Esophagus (tissue), 2 donors: ENCODE measurements at regions not wholly inside any gene's neighbourhood (a gene's known extent, or its start where the extent isn't known, plus 50 kb on each side); places are given as distances from the start of the nearest gene placed in this dataset.

ENCODE experiments used
- H3K27ac ChIP-seq, 2 donors: one replicate each; pipeline ENCODE4 v1.5.1; 2013; ENCODE audit warnings: low read depth in 2 of 2, mild to moderate bottlenecking in 2 of 2, inconsistent platforms in 1 of 2, low read length in 1 of 2, moderate library complexity in 1 of 2
- H3K27me3 ChIP-seq, 2 donors: one replicate each; pipeline ENCODE4 v1.6.1; 2013; ENCODE audit warnings: low read length in 2 of 2, control low read depth in 1 of 2, mild to moderate bottlenecking in 1 of 2; ENCODE audit not compliant: insufficient read depth in 2 of 2, control insufficient read depth in 1 of 2
- H3K36me3 ChIP-seq, 2 donors: one replicate each; pipeline ENCODE4 v1.6.1; 2013; ENCODE audit warnings: low read length in 1 of 2; ENCODE audit not compliant: control insufficient read depth in 2 of 2, insufficient read depth in 2 of 2
- H3K4me1 ChIP-seq, 2 donors: one replicate each; pipeline ENCODE4 v1.6.1; 2013; ENCODE audit warnings: low read length in 1 of 2; ENCODE audit not compliant: control insufficient read depth in 2 of 2, insufficient read depth in 2 of 2
- H3K4me3 ChIP-seq, 2 donors: one replicate each; pipeline ENCODE4 v1.5.1; 2013; ENCODE audit warnings: low read length in 2 of 2, mild to moderate bottlenecking in 2 of 2, low read depth in 1 of 2, moderate library complexity in 1 of 2
- H3K9me3 ChIP-seq, 2 donors: one replicate each; pipeline ENCODE4 v1.6.1; 2013; ENCODE audit warnings: mild to moderate bottlenecking in 2 of 2, low read depth in 1 of 2, low read length in 1 of 2, moderate library complexity in 1 of 2; ENCODE audit not compliant: control insufficient read depth in 2 of 2, insufficient read depth in 1 of 2
- WGBS, 2 donors: extraction: QIAGEN DNeasy Blood & Tissue Kit; methylation state at CpG; one replicate each; pipeline ENCODE4 v1.1.7; 2013; 5-methylcytosine and 5-hydroxymethylcytosine counted together
- donor health status: healthy with polysubstance abuse.
- donor health status: Bipolar disorder and iron deficiency.

GRCh38 chr2:238696331-238696730, 151.6 kb upstream of the TWIST2 start:
- H3K27me3 ChIP-seq = no peaks in the 10 kb centered on the region
- H3K4me3 ChIP-seq = no peak overlapping the region
- no peak overlapping the region for H3K27ac ChIP-seq
- H3K4me1 ChIP-seq = peaks cover 0 to 2% of the 10 kb centered on the region in 2 donors
- H3K9me3 ChIP-seq = no peaks in the 10 kb centered on the region
- WGBS, 2 donors = 66 to 78% methylated on average over 4 of the region's 4 CpGs
- no peaks in the 10 kb centered on the region for H3K36me3 ChIP-seq

- Histone ChIP-seq H3K4me3 (no peak overlapping the region), H3K27me3 (no peaks in the 10 kb centered on the region), H3K36me3 (no peaks in the 10 kb centered on the region), H3K9me3 (no peaks in the 10 kb centered on the region), H3K27ac (no peak overlapping the region), H3K4me1 (peaks cover 0 to 2% of the 10 kb centered on the region in 2 donors)
- WGBS, 2 donors = 79 to 88% methylated on average over 3 of the region's 3 CpGs
These were observed 151.1 kb upstream of the TWIST2 start for GRCh38 chr2:238696786-238697185.

- no peak overlapping the region for H3K27ac ChIP-seq
- no peak overlapping the region for H3K4me3 ChIP-seq
- no peaks in the 10 kb centered on the region for H3K27me3 ChIP-seq
- no peaks in the 10 kb centered on the region for H3K36me3 ChIP-seq
- no peaks in the 10 kb centered on the region for H3K9me3 ChIP-seq
- peaks cover 0 to 2% of the 10 kb centered on the region in 2 donors for H3K4me1 ChIP-seq
- 83 to 85% methylated on average over 20 of the region's 20 CpGs for WGBS, 2 donors
These were observed 150.5 kb upstream of the TWIST2 start for GRCh38 chr2:238697193-238698071.

GRCh38 chr2:238698072-238698352, 149.9 kb upstream of the TWIST2 start:
- 59 to 72% methylated on average over 7 of the region's 7 CpGs for WGBS, 2 donors
- H3K4me3 ChIP-seq = no peak overlapping the region
- H3K27ac ChIP-seq = no peak overlapping the region
- peaks cover 0 to 2% of the 10 kb centered on the region in 2 donors for H3K4me1 ChIP-seq
- H3K36me3 ChIP-seq = no peaks in the 10 kb centered on the region
- H3K9me3 ChIP-seq = no peaks in the 10 kb centered on the region
- H3K27me3 ChIP-seq = no peaks in the 10 kb centered on the region

GRCh38 chr2:238698451-238699306, 149.2 kb upstream of the TWIST2 start:
- Histone ChIP-seq H3K27me3 (no peaks in the 10 kb centered on the region), H3K4me3 (no peak overlapping the region), H3K27ac (no peak overlapping the region), H3K9me3 (no peaks in the 10 kb centered on the region), H3K36me3 (no peaks in the 10 kb centered on the region), H3K4me1 (peaks cover 0 to 2% of the 10 kb centered on the region in 2 donors)
- WGBS, 2 donors = 85% methylated on average over 20 of the region's 20 CpGs

GRCh38 chr2:238699307-238700116, 148.4 kb upstream of the TWIST2 start:
- Histone ChIP-seq H3K4me1 (peaks cover 0 to 2% of the 10 kb centered on the region in 2 donors), H3K27me3 (no peaks in the 10 kb centered on the region), H3K9me3 (no peaks in the 10 kb centered on the region), H3K4me3 (no peak overlapping the region), H3K27ac (no peak overlapping the region), H3K36me3 (no peaks in the 10 kb centered on the region)
- whole genome bisulfite sequencing, 2 donors = 85 to 91% methylated on average over 13 of the region's 13 CpGs

GRCh38 chr2:238700117-238700457, 147.8 kb upstream of the TWIST2 start:
- Histone ChIP-seq H3K27me3 (no peaks in the 10 kb centered on the region), H3K4me3 (no peak overlapping the region), H3K27ac (no peak overlapping the region), H3K4me1 (peaks cover 0 to 2% of the 10 kb centered on the region in 2 donors), H3K9me3 (no peaks in the 10 kb centered on the region), H3K36me3 (no peaks in the 10 kb centered on the region)
- WGBS, 2 donors = 64 to 77% methylated on average over 11 of the region's 11 CpGs

GRCh38 chr2:238700506-238701340, 147.2 kb upstream of the TWIST2 start:
- no peaks in the 10 kb centered on the region for H3K27me3 ChIP-seq
- no peak overlapping the region for H3K27ac ChIP-seq
- no peaks in the 10 kb centered on the region for H3K36me3 ChIP-seq
- no peaks in the 10 kb centered on the region for H3K9me3 ChIP-seq
- 75 to 80% methylated on average over 11 of the region's 11 CpGs for WGBS, 2 donors
- H3K4me3 ChIP-seq = no peak overlapping the region
- peaks cover 0 to 2% of the 10 kb centered on the region in 2 donors for H3K4me1 ChIP-seq
